ENCODE measurements at regions not wholly inside any gene's neighbourhood (a gene's known extent, or its start where the extent isn't known, plus 50 kb on each side); places are given as distances from the start of the nearest gene placed in this dataset.

DNA sequence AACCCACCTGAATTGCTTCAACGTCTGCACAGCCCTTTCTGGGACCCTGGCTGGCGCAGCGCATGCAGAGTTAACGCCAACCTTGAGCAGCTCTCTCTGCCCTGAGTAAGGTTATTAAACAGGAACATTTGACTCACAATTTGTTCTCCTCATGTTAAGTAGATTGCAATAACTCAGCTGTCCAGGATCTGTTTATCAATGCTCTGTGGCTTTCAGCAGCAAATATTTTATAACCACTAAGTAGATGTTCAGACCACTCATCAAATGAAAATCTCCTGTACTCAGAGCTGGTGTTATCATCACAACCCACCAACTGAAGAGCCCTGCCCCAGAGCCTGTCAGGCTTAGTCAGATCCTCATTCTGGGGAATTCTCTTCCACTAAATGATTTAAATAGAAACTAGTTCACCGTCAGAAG, 403.0 kb downstream of the ZNF608 start:
- TF ChIP-seq, protein P1, sequence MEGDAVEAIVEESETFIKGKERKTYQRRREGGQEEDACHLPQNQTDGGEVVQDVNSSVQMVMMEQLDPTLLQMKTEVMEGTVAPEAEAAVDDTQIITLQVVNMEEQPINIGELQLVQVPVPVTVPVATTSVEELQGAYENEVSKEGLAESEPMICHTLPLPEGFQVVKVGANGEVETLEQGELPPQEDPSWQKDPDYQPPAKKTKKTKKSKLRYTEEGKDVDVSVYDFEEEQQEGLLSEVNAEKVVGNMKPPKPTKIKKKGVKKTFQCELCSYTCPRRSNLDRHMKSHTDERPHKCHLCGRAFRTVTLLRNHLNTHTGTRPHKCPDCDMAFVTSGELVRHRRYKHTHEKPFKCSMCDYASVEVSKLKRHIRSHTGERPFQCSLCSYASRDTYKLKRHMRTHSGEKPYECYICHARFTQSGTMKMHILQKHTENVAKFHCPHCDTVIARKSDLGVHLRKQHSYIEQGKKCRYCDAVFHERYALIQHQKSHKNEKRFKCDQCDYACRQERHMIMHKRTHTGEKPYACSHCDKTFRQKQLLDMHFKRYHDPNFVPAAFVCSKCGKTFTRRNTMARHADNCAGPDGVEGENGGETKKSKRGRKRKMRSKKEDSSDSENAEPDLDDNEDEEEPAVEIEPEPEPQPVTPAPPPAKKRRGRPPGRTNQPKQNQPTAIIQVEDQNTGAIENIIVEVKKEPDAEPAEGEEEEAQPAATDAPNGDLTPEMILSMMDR (conservative IDR thresholded peaks at IDR 0.05; ENCODE audit: low read depth, low read length), result no peak
- TF ChIP-seq EZH2 (IDR thresholded peaks at IDR 0.05; ENCODE audit: borderline replicate concordance, low read depth, low read length, poor library complexity, severe bottlenecking), result no peak
